Fibroblast of upper back skin (primary cell): ENCODE measurements at regions not wholly inside any gene's neighbourhood (a gene's known extent, or its start where the extent isn't known, plus 50 kb on each side); places are given as distances from the start of the nearest gene placed in this dataset.
A peak's percentile ranks its signal among the peaks of the same experiment; 100 is the strongest.

Source experiments
- DNase-seq: peaks from one replicate; pipeline ENCODE4 v3.0.0-alpha.2; 2013

DNA sequence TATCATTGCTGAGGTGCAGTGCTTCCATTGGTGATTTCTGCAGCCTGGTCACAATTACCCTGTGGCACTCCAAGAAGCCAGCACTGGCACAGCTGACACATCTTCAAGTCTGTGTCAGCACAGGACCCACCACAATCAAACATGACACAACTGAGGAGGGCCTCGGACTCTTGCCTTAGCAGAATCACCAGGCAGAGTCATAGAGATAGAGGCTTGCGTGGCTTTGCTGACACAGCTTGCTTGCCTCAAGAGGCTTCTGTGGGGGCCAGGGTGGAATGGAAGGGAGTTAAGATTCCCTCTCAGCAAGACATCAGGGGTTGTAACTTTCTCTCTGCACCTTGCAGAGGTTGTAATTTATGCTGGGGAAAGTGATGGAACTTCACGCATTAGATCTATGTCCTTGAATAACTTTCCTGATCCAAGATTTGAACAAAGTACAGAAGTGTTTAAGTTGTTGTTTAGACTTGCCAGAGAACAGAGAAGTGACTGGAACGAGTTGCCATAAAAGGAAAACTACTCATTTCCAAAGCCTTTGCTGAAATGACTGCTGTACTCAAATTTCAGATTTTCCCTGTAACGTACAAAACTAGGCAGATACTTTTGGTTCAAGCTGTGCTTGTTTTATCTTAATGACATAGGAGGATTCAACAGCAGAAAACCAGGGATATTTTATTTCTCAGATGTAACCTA, 170.7 kb downstream of the DIPK2A start:
- peak; percentile 38 for DNase-seq

DNA sequence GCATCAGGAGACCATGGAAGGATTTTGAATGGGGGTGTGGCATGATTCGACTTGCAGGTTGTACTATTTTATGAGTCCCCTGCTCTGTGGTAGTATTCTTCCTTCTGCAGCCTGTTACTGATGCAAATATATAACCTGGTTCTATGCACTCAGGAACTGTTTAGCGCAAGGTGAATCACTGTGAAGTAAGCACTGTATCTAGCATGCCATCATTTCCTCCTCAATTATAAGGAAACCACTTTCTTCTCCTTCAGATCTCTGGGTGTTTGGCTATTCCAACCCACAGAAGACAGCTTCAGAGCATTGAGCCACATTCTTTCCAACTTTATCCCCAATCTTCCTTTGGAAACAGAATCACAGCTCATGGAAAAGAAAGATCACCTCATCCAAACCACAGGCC, 176.7 kb downstream of the DIPK2A start:
- DNase-seq, result no peak

GRCh38 chr3:144151983-144152382, 180.4 kb downstream of the DIPK2A start:
- DNase-seq, result no peak

DNA sequence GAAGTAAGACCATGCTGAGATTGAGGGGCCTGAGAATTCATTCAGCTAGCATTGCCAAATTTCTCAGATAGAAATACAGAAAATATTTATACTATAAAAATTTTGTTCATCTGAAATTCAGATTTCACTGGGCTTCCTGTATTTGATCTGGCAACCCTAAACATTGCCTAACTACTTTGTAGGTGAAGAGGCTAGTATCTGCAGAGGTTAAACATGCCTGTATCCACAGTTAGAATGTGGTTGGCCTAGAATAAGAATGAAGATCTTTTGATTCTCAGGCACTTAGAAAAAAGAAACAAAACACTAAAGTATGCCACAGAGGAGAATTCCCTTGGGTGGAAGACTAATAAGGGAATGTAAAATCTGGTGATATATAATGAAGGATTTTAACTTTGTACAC, 189.0 kb downstream of the DIPK2A start:
- DNase-seq, result no peak

DNA sequence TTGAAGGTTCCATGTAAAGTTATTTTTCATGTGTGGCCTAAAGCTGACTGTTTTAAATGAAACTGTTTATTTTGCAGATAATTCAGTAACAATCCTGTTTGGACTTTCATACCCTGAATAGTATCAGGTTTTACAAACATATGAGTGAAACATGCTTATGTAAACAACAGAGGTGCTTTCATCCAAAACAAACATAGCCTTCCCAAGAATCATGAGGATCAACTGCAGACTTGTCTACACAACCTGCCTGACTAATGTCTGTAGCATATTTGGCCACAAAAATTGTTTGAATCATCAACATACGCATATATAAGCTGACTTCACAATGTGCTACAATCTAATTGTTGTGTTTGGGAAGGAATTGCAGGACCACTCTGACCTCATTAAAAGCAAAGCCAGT, 190.4 kb downstream of the DIPK2A start:
- DNase-seq, result peak; percentile 44

- no peak for DNase-seq
Observed at GRCh38 chr3:144164352-144164751, 192.7 kb downstream of the DIPK2A start.

- no peak for DNase-seq
Observed at GRCh38 chr3:144165482-144165881, 193.9 kb downstream of the DIPK2A start.

DNA sequence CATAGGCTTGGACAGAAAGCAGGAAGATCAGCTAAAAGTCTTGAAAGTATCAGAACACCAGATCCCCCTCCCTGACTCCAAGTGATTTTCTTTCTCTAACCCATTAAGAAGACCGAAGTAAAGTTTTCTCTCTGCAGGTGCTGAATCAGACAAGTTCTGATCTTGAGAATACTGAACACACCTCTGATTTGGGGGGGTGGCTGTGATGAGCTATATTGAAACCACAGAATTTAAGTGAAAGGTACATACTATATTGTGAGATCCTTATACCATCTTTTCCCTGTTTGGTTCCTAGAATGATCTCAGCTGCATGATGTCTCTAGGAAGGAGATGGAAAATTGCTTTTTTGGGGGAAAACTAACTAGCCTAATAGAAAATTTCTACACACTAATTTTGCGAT, 196.0 kb downstream of the DIPK2A start:
- DNase-seq, result no peak

- DNase-seq, result no peak
Observed at GRCh38 chr3:144173491-144173890, 201.9 kb downstream of the DIPK2A start.

- DNase-seq, result no peak
Observed at GRCh38 chr3:144175644-144176425, 204.2 kb downstream of the DIPK2A start.

GRCh38 chr3:144177649-144178048, 206.0 kb downstream of the DIPK2A start:
- DNase-seq, result no peak

- no peak for DNase-seq
Observed at GRCh38 chr3:144178607-144179006, 207.0 kb downstream of the DIPK2A start.

GRCh38 chr3:144181062-144181461, 209.4 kb downstream of the DIPK2A start:
- DNase-seq, result peak; percentile 28

GRCh38 chr3:144182501-144182900, 210.9 kb downstream of the DIPK2A start:
- DNase-seq, result no peak

- DNase-seq, result peak; percentile 65
Observed at GRCh38 chr3:144185276-144185675, 213.7 kb downstream of the DIPK2A start.

- peak; percentile 90 for DNase-seq
Observed at GRCh38 chr3:144187531-144188210, 216.0 kb downstream of the DIPK2A start.

DNA sequence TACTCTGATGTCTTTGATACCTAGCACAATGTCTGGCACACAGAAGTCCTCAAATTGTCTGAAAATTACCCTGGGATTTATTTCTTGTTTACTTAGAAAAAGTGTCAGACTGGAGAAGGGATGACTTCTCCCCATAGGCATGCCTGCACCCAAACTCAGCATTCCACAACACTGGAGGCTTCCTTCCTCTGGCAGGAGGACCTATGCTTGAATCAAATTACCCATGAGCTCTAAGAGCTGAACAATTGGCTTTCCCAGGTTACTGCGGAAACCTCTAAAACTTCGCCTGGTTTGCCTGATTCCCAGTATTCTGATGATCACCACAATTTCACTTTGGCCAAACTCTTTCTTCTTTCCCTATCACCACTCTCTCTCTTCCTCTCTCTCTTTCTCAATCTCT, 217.4 kb downstream of the DIPK2A start:
- peak; percentile 52 for DNase-seq

- no peak for DNase-seq
Observed at GRCh38 chr3:144197116-144197515, 225.5 kb downstream of the DIPK2A start.

DNA sequence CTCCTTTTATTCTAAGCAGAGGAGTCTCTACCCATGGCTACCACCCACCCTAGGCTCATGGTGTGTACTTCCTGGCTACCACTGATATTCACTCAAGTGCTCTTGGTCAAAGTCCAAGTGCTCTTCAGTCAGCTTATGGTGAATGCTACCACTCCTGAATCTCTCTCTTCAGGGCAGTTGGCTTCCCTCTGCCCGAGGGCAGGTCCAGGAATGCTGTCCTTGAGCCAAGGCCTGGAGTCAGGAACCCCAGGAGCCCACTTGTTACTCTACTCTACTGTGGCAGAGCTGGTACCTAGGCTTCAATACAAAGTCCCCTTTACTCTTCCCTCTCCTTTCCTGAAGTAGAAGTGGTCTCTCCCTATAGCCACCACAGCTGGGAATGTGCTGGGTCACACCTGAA, 226.0 kb downstream of the DIPK2A start:
- DNase-seq, result no peak

- DNase-seq, result no peak
Observed at GRCh38 chr3:144200004-144200403, 228.4 kb downstream of the DIPK2A start.

DNA sequence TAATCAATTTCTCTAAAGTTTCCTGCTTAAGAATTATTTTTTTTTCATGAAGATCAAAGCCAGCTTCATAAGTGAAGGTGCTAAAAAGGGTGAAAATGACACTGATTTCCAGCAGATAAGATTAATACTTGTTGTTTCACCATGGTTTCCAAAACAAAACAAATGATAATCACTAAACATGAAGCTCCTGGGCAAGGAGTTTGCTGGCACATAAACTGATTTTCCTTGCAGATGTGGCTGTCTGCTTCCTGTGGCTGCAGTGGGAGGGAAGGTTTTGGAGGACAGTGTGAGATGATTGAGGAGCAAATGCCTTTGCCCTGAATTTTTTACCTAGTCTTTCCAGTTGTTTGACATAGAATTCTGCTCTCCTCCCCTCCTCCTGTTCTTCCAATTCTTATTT, 228.8 kb downstream of the DIPK2A start:
- no peak for DNase-seq

GRCh38 chr3:144221761-144222160, 250.1 kb downstream of the DIPK2A start:
- no peak for DNase-seq

- no peak for DNase-seq
Observed at GRCh38 chr3:144229330-144229729, 257.7 kb downstream of the DIPK2A start.

DNA sequence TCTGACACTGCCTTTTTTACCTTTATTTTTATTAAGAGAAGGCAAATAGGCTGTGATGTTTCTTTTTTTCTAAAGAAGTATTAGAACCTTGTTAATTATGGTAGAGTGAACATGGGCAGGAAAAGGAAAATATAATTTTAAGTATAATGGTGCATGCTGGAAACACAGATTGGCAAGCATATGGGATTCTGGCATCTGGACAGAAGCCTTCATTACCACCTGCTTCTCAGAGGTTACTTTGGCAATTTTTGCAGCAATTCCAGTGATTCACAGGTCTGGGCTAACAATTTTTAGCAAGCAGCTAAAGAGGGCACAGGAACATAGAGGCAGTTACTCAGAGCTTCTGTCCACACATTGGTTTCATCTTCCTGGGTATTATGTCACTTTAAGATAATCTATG, 258.3 kb downstream of the DIPK2A start:
- no peak for DNase-seq
